Fibroblast of skin of scalp (primary cell): ENCODE measurements at regions not wholly inside any gene's neighbourhood (a gene's known extent, or its start where the extent isn't known, plus 50 kb on each side); places are given as distances from the start of the nearest gene placed in this dataset.

Source experiments
- DNase-seq: peaks from one replicate; pipeline ENCODE4 v3.0.0-alpha.2; 2013

GRCh38 chr9:95756101-95756500 lies 119.4 kb upstream of the ERCC6L2 start:
- DNase-seq, result no peak

- no peak for DNase-seq
Observed at GRCh38 chr9:95755421-95755730, 120.1 kb upstream of the ERCC6L2 start.

GRCh38 chr9:95754533-95755420 lies 120.7 kb upstream of the ERCC6L2 start:
- no peak for DNase-seq

- no peak for DNase-seq
Observed at GRCh38 chr9:95753762-95754465, 121.6 kb upstream of the ERCC6L2 start.

GRCh38 chr9:95752129-95752731 lies 123.3 kb upstream of the ERCC6L2 start:
- DNase-seq, result no peak

GRCh38 chr9:95751520-95751790 lies 124.0 kb upstream of the ERCC6L2 start:
- DNase-seq, result no peak

GRCh38 chr9:95750725-95751519 lies 124.6 kb upstream of the ERCC6L2 start:
- DNase-seq, result no peak

- no peak for DNase-seq
Observed at GRCh38 chr9:95749493-95749892, 126.0 kb upstream of the ERCC6L2 start.

GRCh38 chr9:95746408-95747180 lies 128.9 kb upstream of the ERCC6L2 start:
- no peak for DNase-seq

GRCh38 chr9:95742821-95743220 lies 132.7 kb upstream of the ERCC6L2 start:
- no peak for DNase-seq

- no peak for DNase-seq
Observed at GRCh38 chr9:95741631-95742030, 133.9 kb upstream of the ERCC6L2 start.

GRCh38 chr9:95740217-95741004 lies 135.1 kb upstream of the ERCC6L2 start:
- DNase-seq, result no peak

GRCh38 chr9:95738438-95738837 lies 137.1 kb upstream of the ERCC6L2 start:
- no peak for DNase-seq

GRCh38 chr9:95736891-95737522 lies 138.5 kb upstream of the ERCC6L2 start:
- DNase-seq, result no peak

GRCh38 chr9:95736370-95736769 lies 139.1 kb upstream of the ERCC6L2 start:
- no peak for DNase-seq

- no peak for DNase-seq
Observed at GRCh38 chr9:95735701-95736100, 139.8 kb upstream of the ERCC6L2 start.

GRCh38 chr9:95733741-95734666 lies 141.5 kb upstream of the ERCC6L2 start:
- DNase-seq, result no peak

GRCh38 chr9:95732802-95733688 lies 142.4 kb upstream of the ERCC6L2 start:
- DNase-seq, result no peak

- no peak for DNase-seq
Observed at GRCh38 chr9:95731876-95732275, 143.6 kb upstream of the ERCC6L2 start.
